ENCODE measurements at regions not wholly inside any gene's neighbourhood (a gene's known extent, or its start where the extent isn't known, plus 50 kb on each side); places are given as distances from the start of the nearest gene placed in this dataset.

- DNase-seq: no peak
Measured at GRCh38 chr16:85312642-85313525, 200.6 kb upstream of the CIBAR2 start.

GRCh38 chr16:85313526-85314301 is 201.4 kb upstream of the CIBAR2 start:
- peak; percentile 18 for DNase-seq

- DNase-seq: no peak
Measured at GRCh38 chr16:85314512-85314971, 202.3 kb upstream of the CIBAR2 start.

GRCh38 chr16:85315866-85316265 is 203.6 kb upstream of the CIBAR2 start:
- no peak for DNase-seq

GRCh38 chr16:85316321-85316919 is 204.1 kb upstream of the CIBAR2 start:
- DNase-seq: peak; percentile 58

GRCh38 chr16:85316944-85317343 is 204.7 kb upstream of the CIBAR2 start:
- no peak for DNase-seq

GRCh38 chr16:85317704-85318103 is 205.4 kb upstream of the CIBAR2 start:
- DNase-seq: no peak

GRCh38 chr16:85319208-85319983 is 207.1 kb upstream of the CIBAR2 start:
- DNase-seq: no peak

GRCh38 chr16:85319984-85320440 is 207.7 kb upstream of the CIBAR2 start:
- no peak for DNase-seq

- DNase-seq: no peak
Measured at GRCh38 chr16:85320677-85321385, 208.6 kb upstream of the CIBAR2 start.

GRCh38 chr16:85321509-85322271 is 209.4 kb upstream of the CIBAR2 start:
- DNase-seq: no peak

- DNase-seq: no peak
Measured at GRCh38 chr16:85323230-85323960, 211.1 kb upstream of the CIBAR2 start.

GRCh38 chr16:85323961-85324253 is 211.6 kb upstream of the CIBAR2 start:
- no peak for DNase-seq

- no peak for DNase-seq
Measured at GRCh38 chr16:85324488-85324887, 212.2 kb upstream of the CIBAR2 start.

- DNase-seq: no peak
Measured at GRCh38 chr16:85326113-85326793, 214.0 kb upstream of the CIBAR2 start.

GRCh38 chr16:85326794-85327181 is 214.5 kb upstream of the CIBAR2 start:
- DNase-seq: no peak

GRCh38 chr16:85327731-85328675 is 215.7 kb upstream of the CIBAR2 start:
- DNase-seq: peak; percentile 94

- peak; percentile 87 for DNase-seq
Measured at GRCh38 chr16:85328676-85329058, 216.4 kb upstream of the CIBAR2 start.
